D721Med (cell line): ENCODE measurements at regions not wholly inside any gene's neighbourhood (a gene's known extent, or its start where the extent isn't known, plus 50 kb on each side); places are given as distances from the start of the nearest gene placed in this dataset.

Experiments
- DNase-seq: peaks from one replicate; pipeline ENCODE4 v3.0.0; 2011; ENCODE audit warnings: low spot score; ENCODE audit not compliant: insufficient read length
- FAIRE-seq: peaks from 2 replicates; lab custom pipeline; 2011; peaks lifted over from hg19 to GRCh38; lab: Jason Lieb, UNC
- TF ChIP-seq, protein P1 (sequence below): IDR thresholded peaks from 2 replicates; pipeline ENCODE4 v1.5.1; 2012; ENCODE audit warnings: mild to moderate bottlenecking, control low read depth; ENCODE audit not compliant: insufficient read depth; ENCODE audit errors: missing control alignments

- no peak for DNase-seq
- TF ChIP-seq, protein P1, sequence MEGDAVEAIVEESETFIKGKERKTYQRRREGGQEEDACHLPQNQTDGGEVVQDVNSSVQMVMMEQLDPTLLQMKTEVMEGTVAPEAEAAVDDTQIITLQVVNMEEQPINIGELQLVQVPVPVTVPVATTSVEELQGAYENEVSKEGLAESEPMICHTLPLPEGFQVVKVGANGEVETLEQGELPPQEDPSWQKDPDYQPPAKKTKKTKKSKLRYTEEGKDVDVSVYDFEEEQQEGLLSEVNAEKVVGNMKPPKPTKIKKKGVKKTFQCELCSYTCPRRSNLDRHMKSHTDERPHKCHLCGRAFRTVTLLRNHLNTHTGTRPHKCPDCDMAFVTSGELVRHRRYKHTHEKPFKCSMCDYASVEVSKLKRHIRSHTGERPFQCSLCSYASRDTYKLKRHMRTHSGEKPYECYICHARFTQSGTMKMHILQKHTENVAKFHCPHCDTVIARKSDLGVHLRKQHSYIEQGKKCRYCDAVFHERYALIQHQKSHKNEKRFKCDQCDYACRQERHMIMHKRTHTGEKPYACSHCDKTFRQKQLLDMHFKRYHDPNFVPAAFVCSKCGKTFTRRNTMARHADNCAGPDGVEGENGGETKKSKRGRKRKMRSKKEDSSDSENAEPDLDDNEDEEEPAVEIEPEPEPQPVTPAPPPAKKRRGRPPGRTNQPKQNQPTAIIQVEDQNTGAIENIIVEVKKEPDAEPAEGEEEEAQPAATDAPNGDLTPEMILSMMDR = no peak
- no peak for FAIRE-seq
Observed at GRCh38 chr3:82015241-82015640, 253.8 kb upstream of the GBE1 start.

GRCh38 chr3:82012775-82013174, 251.3 kb upstream of the GBE1 start:
- no peak for DNase-seq
- no peak for FAIRE-seq
- TF ChIP-seq, protein P1 = peak; percentile 29

DNA sequence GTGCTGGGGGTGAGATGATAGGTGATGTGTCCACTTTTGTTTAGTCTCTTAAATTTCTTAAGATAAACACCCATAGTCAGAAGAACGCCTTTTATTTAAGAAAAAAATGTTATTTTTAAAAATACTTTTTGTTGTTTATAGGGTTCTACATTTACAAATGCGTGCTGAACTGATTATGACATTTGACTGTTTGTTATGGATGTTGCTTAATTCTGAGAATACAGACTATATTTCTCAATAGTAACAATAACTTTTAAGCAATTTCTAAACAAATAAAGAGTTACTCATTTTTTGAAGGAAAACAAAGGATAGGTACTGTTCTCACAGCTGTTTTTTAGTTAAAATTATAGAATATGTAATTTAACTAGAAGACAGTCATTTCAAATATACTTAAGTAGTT, 249.9 kb upstream of the GBE1 start:
- TF ChIP-seq, protein P1 = no peak
- DNase-seq = no peak
- FAIRE-seq = no peak

GRCh38 chr3:82005266-82005665, 243.8 kb upstream of the GBE1 start:
- DNase-seq = no peak
- TF ChIP-seq, protein P1 = no peak
- FAIRE-seq = no peak

DNA sequence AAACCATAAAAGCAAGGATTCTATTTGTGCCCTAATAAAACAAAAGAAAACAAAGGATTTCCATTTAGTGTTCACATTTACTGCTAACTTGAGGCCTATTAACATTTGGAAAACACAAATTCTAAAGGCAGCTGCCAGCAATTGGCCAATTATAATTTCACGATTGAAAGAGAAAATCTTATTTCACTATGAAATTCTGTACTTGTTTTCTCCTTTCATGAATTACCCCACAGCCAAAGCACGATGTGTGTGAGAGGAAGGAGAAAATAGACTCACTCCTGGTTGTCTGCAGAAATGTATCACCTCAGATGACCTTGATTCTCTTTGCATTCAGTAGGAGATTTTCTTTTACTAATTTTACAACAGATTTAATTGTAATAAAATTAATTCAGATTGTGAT, 242.8 kb upstream of the GBE1 start:
- FAIRE-seq = no peak

GRCh38 chr3:82002986-82003642, 241.7 kb upstream of the GBE1 start:
- FAIRE-seq (no peak), DNase-seq (no peak)
- TF ChIP-seq, protein P1 = no peak

More for the DNA sequence above, 242.8 kb upstream of the GBE1 start:
- DNase-seq = no peak
- TF ChIP-seq, protein P1 = no peak

- DNase-seq = no peak
Observed at GRCh38 chr3:82002491-82002890, 241.0 kb upstream of the GBE1 start.

More at GRCh38 chr3:82002491-82002890, 241.0 kb upstream of the GBE1 start:
- FAIRE-seq = peak; percentile 63
- TF ChIP-seq, protein P1 = no peak
